ENCODE measurements at regions not wholly inside any gene's neighbourhood (a gene's known extent, or its start where the extent isn't known, plus 50 kb on each side); places are given as distances from the start of the nearest gene placed in this dataset.

- H3K4me3 ChIP-seq (ENCODE audit: low read depth in 2 of 2, low read length in 1 of 2): no peak overlapping the region
- POLR2A ChIA-PET: no interaction called here
- CTCF ChIA-PET: interaction anchor here (0.5 kb wide), 1 partner anchor 558 kb away, joined by 3 read pairs; no protein-coding TSS in a partner anchor
- H3K27ac ChIP-seq (ENCODE audit: low read depth in 2 of 2, low read length in 1 of 2): no peak overlapping the region
- H4K20me1 ChIP-seq (ENCODE audit: insufficient read depth): no peaks in the 10 kb centered on the region
- H3K79me2 ChIP-seq (ENCODE audit: insufficient read depth): no peaks in the 10 kb centered on the region
- H3K9ac ChIP-seq: no peak overlapping the region
- H3K9me3 ChIP-seq: no peaks in the 10 kb centered on the region
- no peaks in the 10 kb centered on the region for H3K36me3 ChIP-seq (replicated peaks in 1 of 2; ENCODE audit: control insufficient read depth in 1 of 2, insufficient read depth in 2 of 2, low read length in 1 of 2)
- H3K4me2 ChIP-seq: no peak overlapping the region
- H3K9me2 ChIP-seq: no peaks in the 10 kb centered on the region
- no peaks in the 10 kb centered on the region for H3K27me3 ChIP-seq (ENCODE audit: insufficient read depth)
- TF ChIP-seq, protein P1, sequence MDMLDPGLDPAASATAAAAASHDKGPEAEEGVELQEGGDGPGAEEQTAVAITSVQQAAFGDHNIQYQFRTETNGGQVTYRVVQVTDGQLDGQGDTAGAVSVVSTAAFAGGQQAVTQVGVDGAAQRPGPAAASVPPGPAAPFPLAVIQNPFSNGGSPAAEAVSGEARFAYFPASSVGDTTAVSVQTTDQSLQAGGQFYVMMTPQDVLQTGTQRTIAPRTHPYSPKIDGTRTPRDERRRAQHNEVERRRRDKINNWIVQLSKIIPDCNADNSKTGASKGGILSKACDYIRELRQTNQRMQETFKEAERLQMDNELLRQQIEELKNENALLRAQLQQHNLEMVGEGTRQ (IDR thresholded peaks at IDR 0.05; ENCODE audit: borderline replicate concordance, low read depth, low read length): no peak
- TF ChIP-seq EZH2phosphoT487 (IDR thresholded peaks at IDR 0.05; ENCODE audit: borderline replicate concordance, low read depth) (no peak), SIN3A (IDR thresholded peaks at IDR 0.05; ENCODE audit: borderline replicate concordance, low read depth, low read length) (no peak), TCF12 (IDR thresholded peaks at IDR 0.05) (no peak), RAD21 (IDR thresholded peaks at IDR 0.05; ENCODE audit: low read length) (no peak), RCOR1 (IDR thresholded peaks at IDR 0.05; ENCODE audit: low read length) (no peak), JUND (IDR thresholded peaks at IDR 0.05) (no peak), TAF1 (IDR thresholded peaks at IDR 0.05; ENCODE audit: borderline replicate concordance, low read depth, low read length) (no peak), GABPA (IDR thresholded peaks at IDR 0.05; ENCODE audit: low read depth) (no peak), MXI1 (IDR thresholded peaks at IDR 0.05; ENCODE audit: low read depth, low read length) (no peak)
- TF ChIP-seq, protein P2, sequence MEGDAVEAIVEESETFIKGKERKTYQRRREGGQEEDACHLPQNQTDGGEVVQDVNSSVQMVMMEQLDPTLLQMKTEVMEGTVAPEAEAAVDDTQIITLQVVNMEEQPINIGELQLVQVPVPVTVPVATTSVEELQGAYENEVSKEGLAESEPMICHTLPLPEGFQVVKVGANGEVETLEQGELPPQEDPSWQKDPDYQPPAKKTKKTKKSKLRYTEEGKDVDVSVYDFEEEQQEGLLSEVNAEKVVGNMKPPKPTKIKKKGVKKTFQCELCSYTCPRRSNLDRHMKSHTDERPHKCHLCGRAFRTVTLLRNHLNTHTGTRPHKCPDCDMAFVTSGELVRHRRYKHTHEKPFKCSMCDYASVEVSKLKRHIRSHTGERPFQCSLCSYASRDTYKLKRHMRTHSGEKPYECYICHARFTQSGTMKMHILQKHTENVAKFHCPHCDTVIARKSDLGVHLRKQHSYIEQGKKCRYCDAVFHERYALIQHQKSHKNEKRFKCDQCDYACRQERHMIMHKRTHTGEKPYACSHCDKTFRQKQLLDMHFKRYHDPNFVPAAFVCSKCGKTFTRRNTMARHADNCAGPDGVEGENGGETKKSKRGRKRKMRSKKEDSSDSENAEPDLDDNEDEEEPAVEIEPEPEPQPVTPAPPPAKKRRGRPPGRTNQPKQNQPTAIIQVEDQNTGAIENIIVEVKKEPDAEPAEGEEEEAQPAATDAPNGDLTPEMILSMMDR (IDR thresholded peaks at IDR 0.05): no peak
- H2AFZ ChIP-seq (ENCODE audit: low read depth): no peak overlapping the region
- DNase-seq: peak; percentile 15
- no peaks in the 10 kb centered on the region for H3F3A ChIP-seq (replicated peaks; ENCODE audit: insufficient read depth)
- H3K4me1 ChIP-seq (ENCODE audit: control insufficient read depth in 1 of 2, insufficient read depth in 2 of 2, low read depth in 1 of 2, low read length in 1 of 2): no peaks in the 10 kb centered on the region; a peak in 1 of 4 replicates
Measured at GRCh38 chr6:80667006-80667405, 560.5 kb downstream of the BCKDHB start.

- Histone ChIP-seq H3K79me2 (ENCODE audit: insufficient read depth) (no peaks in the 10 kb centered on the region), H3K4me3 (ENCODE audit: low read depth in 2 of 2, low read length in 1 of 2) (no peak overlapping the region), H3K9me2 (no peaks in the 10 kb centered on the region), H4K20me1 (ENCODE audit: insufficient read depth) (no peaks in the 10 kb centered on the region), H2AFZ (ENCODE audit: low read depth) (no peak overlapping the region), H3K4me1 (ENCODE audit: control insufficient read depth in 1 of 2, insufficient read depth in 2 of 2, low read depth in 1 of 2, low read length in 1 of 2) (no peaks in the 10 kb centered on the region), H3F3A (replicated peaks; ENCODE audit: insufficient read depth) (no peaks in the 10 kb centered on the region), H3K27me3 (ENCODE audit: insufficient read depth) (no peaks in the 10 kb centered on the region), H3K36me3 (replicated peaks in 1 of 2; ENCODE audit: control insufficient read depth in 1 of 2, insufficient read depth in 2 of 2, low read length in 1 of 2) (no peaks in the 10 kb centered on the region), H3K4me2 (no peak overlapping the region), H3K27ac (ENCODE audit: low read depth in 2 of 2, low read length in 1 of 2) (no peak overlapping the region), H3K9me3 (no peaks in the 10 kb centered on the region), H3K9ac (no peak overlapping the region)
- CTCF ChIA-PET: interaction anchor here (0.8 to 1.5 kb wide), 2 partner anchors 10 to 53 kb away, joined by 3 read pairs; no protein-coding TSS in a partner anchor
- POLR2A ChIA-PET: no interaction called here
- no peak for DNase-seq
- 93% methylated on average over 19 of the region's 19 CpGs for WGBS (ENCODE audit: low lambda C conversion rate)
- TF ChIP-seq MEF2A (IDR thresholded peaks at IDR 0.05; ENCODE audit: borderline replicate concordance, low read depth) (no peak), USF1 (IDR thresholded peaks at IDR 0.05; ENCODE audit: borderline replicate concordance, low read depth) (no peak), GABPA (IDR thresholded peaks at IDR 0.05; ENCODE audit: low read depth) (no peak), RCOR1 (IDR thresholded peaks at IDR 0.05; ENCODE audit: low read length) (no peak), SMC3 (IDR thresholded peaks at IDR 0.05; ENCODE audit: low read depth, low read length) (no peak), TEAD4 (IDR thresholded peaks at IDR 0.05; ENCODE audit: borderline replicate concordance, insufficient read depth) (no peak), TCF12 (IDR thresholded peaks at IDR 0.05) (no peak), NFIC (IDR thresholded peaks at IDR 0.05; ENCODE audit: borderline replicate concordance) (no peak), PBX3 (IDR thresholded peaks at IDR 0.05) (no peak), CHD2 (IDR thresholded peaks at IDR 0.05; ENCODE audit: low read length, partially characterized antibody) (no peak), EP300 (IDR thresholded peaks at IDR 0.05; ENCODE audit: borderline replicate concordance in 1 of 2, low read depth in 1 of 2, low read length in 1 of 2) (no peak), YY1 (IDR thresholded peaks at IDR 0.05; ENCODE audit: low read depth) (no peak), NRF1 (IDR thresholded peaks at IDR 0.05; ENCODE audit: low read depth, low read length) (no peak), MXI1 (IDR thresholded peaks at IDR 0.05; ENCODE audit: low read depth, low read length) (no peak), FOXJ3 (CRISPR knock-in tag; IDR thresholded peaks at IDR 0.05) (no peak), FOSL2 (IDR thresholded peaks at IDR 0.05; ENCODE audit: borderline replicate concordance, low read depth) (no peak)
- TF ChIP-seq, protein P2 (IDR thresholded peaks at IDR 0.05): no peak
Measured at GRCh38 chr6:80658926-80659325, 552.5 kb downstream of the BCKDHB start.
